ENCODE measurements at regions not wholly inside any gene's neighbourhood (a gene's known extent, or its start where the extent isn't known, plus 50 kb on each side); places are given as distances from the start of the nearest gene placed in this dataset.

DNA sequence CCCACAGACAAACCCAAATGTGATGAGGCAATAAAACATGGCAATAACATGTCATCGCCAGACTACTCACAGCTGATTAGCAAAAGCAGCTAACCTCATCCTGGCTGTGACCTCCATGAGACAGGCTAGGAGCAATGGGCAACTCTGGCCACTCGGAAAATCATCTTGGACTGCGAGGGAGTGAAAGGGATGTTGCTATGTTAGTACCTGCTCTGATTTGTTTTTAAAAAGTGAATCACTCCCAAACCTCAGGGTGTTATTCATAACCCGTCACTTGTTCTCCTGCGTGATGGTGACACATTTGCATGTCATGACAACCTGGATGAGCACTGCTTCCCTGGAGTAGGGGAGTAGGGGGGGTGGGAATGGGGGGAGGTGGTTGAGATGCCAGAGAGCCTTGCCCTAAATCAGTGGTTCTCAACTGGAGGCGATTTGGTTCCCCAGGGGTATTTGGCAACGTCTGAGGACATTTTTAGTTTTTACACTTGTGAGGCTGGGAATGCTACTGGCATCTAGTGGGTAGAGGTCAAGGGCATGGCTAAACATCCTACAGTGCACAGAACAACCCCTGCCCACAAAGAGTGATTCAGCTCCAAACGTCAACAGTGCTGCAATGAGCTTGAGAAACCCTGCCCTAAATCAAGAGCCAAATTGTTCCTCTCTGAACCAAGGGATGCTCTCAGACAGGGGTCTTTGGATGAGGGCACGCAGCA is 241.7 kb downstream of the SOX9 start:
- no peak overlapping the region for H3K4me3 ChIP-seq (ENCODE audit: low read depth, low read length)
- TF ChIP-seq CTCF (IDR thresholded peaks at IDR 0.05; ENCODE audit: control insufficient read depth, extremely low read depth, insufficient read depth) = no peak
- no peak for DNase-seq (ENCODE audit: low read depth)

DNA sequence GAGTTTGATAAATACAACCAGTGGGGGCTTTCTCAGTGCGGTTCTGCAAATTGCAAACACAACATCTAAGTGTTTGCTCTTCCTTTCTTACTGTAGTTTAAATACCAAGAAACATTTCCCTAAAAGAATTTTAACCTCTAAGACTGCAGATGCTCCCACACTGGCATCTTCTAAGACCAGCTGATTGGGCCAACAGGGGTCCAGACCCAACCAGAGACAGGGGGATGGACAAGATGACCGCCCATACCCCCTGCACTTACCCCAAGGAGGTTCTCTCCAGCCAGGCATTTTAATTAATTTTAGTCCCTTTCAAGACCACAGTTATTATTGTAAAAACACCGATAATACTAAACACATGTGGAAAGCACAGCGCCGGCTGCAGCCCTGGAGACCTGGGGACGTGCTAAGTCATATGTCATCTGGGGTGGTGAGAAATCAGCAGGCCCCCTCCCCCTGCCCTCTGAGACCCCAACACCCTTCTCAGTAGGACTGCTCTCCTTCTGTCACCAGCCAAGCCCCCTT is 242.3 kb downstream of the SOX9 start:
- no peak for DNase-seq (ENCODE audit: low read depth)
- no peak for TF ChIP-seq CTCF (IDR thresholded peaks at IDR 0.05; ENCODE audit: control insufficient read depth, extremely low read depth, insufficient read depth)

DNA sequence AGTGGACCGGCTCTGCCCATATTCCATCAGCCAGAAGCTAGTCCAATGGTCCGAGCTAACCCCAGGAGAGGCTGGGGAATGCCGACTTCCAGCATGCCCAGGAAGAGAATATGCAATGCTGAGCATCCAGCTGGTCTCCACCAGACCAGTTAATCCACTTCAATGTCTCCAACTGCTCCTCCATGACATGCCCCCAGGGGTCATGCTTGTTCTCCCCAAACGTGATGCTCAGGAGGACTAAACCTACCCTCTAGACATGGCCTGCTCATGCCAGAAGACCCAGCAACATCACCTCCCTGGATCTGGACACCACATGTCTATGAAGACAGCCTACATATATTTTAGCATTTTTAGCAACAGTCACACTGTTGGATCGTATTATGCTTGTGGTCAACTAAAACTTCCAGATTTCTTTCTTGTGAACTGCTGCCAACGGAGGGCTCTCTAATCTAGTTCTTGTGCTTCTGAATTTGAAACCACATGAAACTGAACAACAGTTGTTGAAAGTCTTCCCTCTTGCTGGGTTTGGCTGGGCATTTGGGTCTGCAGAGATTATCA is 245.1 kb downstream of the SOX9 start:
- no peak for DNase-seq (ENCODE audit: low read depth)
- no peak overlapping the region for H3K4me3 ChIP-seq (ENCODE audit: low read depth, low read length)
- no peak for TF ChIP-seq CTCF (IDR thresholded peaks at IDR 0.05; ENCODE audit: control insufficient read depth, extremely low read depth, insufficient read depth)

More for the DNA sequence above, 242.3 kb downstream of the SOX9 start:
- H3K4me3 ChIP-seq (ENCODE audit: low read depth, low read length) = no peak overlapping the region

DNA sequence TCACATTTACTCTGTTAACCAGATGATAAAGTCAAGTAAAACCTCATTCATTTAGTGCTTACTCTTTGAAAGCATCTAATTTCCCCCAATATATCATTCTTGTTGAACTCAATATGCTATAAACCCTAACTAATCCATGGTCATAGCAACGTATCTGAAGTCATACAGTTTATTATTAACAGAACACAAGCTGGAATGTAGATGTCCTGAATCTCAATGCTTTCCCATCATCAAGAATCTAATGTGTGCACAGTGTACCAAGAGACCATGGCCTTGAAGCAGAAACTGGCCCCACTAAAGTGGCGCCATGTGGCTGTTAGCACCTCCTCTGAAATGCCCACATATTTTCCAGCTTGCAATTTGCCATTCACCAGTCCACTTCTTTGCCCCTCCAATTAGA is 245.8 kb downstream of the SOX9 start:
- no peak overlapping the region for H3K4me3 ChIP-seq (ENCODE audit: low read depth, low read length)
- DNase-seq (ENCODE audit: low read depth) = no peak
- no peak for TF ChIP-seq CTCF (IDR thresholded peaks at IDR 0.05; ENCODE audit: control insufficient read depth, extremely low read depth, insufficient read depth)

DNA sequence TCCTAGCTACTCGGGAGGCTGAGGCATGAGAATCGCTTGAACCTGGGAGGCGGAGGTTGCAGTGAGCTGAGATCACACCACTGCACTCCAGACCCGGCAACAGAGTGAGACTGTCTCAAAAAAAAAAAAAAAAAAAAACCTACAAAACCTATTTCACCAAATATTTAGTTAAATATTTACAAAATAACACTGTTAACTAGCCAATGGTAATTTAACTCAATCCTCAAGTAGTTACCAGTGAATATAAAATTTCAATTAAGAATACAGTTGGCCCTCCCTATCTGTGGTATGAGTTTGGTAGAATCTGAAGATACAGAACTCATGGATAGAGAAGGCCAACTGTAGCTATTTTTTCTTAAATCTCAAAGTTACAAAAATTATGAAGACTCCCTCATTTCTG is 247.4 kb downstream of the SOX9 start:
- DNase-seq (ENCODE audit: low read depth) = no peak
- no peak overlapping the region for H3K4me3 ChIP-seq (ENCODE audit: low read depth, low read length)
- TF ChIP-seq CTCF (IDR thresholded peaks at IDR 0.05; ENCODE audit: control insufficient read depth, extremely low read depth, insufficient read depth) = no peak

- DNase-seq (ENCODE audit: low read depth) = no peak
- no peak for TF ChIP-seq CTCF (IDR thresholded peaks at IDR 0.05; ENCODE audit: control insufficient read depth, extremely low read depth, insufficient read depth)
- no peak overlapping the region for H3K4me3 ChIP-seq (ENCODE audit: low read depth, low read length)
Observed at GRCh38 chr17:72369366-72369765, 248.5 kb downstream of the SOX9 start.

Measured in LNCaP clone FGC (cell line).